Hepatocyte (in vitro differentiated cells): ENCODE measurements at regions not wholly inside any gene's neighbourhood (a gene's known extent, or its start where the extent isn't known, plus 50 kb on each side); places are given as distances from the start of the nearest gene placed in this dataset.

ENCODE experiments used
- CTCF ChIP-seq: fragments of 200-600 bp; sonication (generic); IDR thresholded peaks from 2 replicates; pipeline ENCODE4 v1.5.1; 2016; ENCODE audit warnings: antibody characterized with exemption, mild to moderate bottlenecking; ENCODE audit not compliant: poor library complexity
- EZH2 ChIP-seq: fragments of 200-600 bp; sonication (generic); IDR thresholded peaks from 2 replicates; pipeline ENCODE4 v1.6.1; 2016; ENCODE audit warnings: antibody characterized with exemption, mild to moderate bottlenecking, borderline replicate concordance
- EZH2phosphoT487 ChIP-seq: fragments of 200-600 bp; sonication (generic); IDR thresholded peaks from one replicate; pipeline ENCODE4 v1.6.1; 2018; ENCODE audit warnings: antibody characterized with exemption, mild to moderate bottlenecking, low read depth, moderate library complexity; ENCODE audit not compliant: unreplicated experiment, severe bottlenecking

GRCh38 chr5:61666064-61666621, 334.1 kb downstream of the ZSWIM6 start:
- TF ChIP-seq CTCF (no peak), EZH2 (no peak), EZH2phosphoT487 (no peak)
